GM19328 (cell line): ENCODE measurements at regions not wholly inside any gene's neighbourhood (a gene's known extent, or its start where the extent isn't known, plus 50 kb on each side); places are given as distances from the start of the nearest gene placed in this dataset.
"Not testable (repeated sequence)": the region's sequence is repeated elsewhere in the genome, so short reads cannot be mapped to it uniquely, and the experiment has no call there.

Experiments
- ATAC-seq: cut with Tn5 transposase; IDR thresholded peaks from one replicate; pipeline ENCODE4 v1.9.1; 2021; ENCODE audit warnings: mild to moderate bottlenecking, moderate library complexity; ENCODE audit not compliant: unreplicated experiment

DNA sequence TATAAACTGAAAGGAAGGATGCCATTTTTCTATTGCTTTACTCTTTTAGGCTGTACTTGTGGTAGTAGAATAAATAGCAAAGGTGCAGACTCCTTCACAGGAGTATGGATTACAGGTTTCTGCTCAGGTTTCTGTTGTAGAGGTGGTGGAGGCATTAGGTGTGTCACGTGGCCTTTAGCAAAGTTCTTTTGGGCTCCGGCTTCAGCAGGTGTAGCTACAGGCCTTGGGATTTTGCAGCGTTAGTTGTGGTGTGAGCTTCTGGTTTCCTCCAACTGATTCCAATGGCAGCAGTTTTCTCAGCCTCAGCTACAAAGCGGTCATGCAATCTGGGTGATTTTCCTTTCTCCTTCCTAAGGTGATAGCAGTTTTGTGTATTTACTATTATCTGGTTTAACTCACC lies 255.8 kb upstream of the GK2 start:
- no peak for ATAC-seq

DNA sequence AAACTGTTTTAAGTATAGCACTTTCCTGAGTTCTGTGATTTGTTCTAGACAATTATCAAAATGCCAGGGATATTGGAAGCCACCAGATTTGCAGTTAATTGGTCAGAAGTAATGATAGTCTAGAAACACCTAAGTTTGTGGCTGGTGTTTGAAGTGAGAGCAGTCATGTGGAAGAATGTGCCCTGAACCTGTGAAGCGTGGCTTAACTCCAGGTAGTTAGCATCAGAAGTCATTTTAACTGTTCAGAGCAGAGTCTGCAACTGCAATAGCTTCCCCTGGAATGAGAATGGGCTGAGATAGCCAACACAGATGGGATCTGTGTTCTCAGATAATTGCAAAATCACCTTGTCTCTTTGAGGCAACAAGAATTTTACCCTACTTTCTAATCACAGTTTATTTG lies 255.1 kb upstream of the GK2 start:
- no peak for ATAC-seq

DNA sequence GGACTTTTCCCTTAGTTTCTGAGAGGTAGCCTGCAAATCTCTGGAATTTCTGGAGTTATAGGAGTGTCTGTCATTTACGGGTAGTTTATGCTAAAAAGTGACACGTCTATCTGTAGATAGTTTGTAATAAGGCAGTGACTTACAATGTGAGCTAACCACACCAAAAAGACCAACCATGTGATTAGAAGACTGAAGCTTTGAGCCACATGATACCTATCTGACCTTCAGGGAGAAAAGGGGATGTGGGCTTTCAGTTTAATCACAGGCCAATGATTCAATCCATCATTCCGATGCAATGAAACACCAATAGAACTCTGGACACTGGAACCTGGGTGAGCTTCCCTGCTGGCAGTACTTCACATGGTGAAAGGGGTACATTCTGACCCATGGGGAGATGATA lies 254.6 kb upstream of the GK2 start:
- no peak for ATAC-seq

DNA sequence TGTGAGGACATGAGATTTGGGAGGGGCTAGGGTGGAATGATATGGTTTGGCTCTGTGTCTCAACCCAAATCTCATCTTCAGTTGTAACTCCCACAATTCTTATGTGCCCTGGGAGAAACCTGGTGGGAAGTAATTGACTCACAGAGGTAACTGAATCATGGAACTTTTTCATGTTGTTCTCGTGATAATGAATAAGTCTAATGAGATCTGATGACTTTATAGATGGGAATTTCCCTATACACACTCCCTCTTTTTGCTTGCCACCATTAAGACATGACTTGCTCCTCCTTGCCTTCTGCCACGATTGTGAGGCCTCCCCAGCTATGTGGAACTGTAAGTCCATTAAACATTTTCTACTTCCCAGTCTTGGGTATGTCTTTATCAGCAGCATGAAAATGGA lies 253.2 kb upstream of the GK2 start:
- ATAC-seq: no peak

DNA sequence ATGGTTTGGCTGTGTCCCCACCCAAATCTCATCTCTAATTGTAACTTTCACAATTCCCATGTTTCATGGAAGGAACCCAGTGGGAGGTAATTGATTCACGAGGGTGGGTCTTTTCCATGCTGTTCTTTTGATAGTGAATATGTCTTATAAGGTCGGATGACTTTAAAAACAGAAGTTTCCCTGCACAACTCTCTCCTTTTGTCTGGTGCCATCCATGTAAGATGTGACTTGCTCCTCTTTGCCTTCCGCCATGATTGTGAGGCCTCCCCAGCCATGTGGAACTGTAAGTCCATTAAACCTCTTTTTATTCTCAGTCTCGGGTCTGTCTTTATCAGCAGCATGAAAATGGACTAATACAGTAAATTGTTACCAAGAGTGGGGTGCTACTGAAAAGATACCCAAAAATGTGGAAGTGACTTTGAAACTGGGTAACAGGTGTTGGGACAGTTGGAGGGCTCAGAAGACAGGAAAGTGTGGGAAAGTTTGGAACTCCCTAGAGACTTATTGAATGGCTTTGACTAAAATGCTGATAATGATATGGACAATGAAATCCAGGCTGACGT lies 251.4 kb upstream of the GK2 start:
- ATAC-seq: not testable (repeated sequence)

DNA sequence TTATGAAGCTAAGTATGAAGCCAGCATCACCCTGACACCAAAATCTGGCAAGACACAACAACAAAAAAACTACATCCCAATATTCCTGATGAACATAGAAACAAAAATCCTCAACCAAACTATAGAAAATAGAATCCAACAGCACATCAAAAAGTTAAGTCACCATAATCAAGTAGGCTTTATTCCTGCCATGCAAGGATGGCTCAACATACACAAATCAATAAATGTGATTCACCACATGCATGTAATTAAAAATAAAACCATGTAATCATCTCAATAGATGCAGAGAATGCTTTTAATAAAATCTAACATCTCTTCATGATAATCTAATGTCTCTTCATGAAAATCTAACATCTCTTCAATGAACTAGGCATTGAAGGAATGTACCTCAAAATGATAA lies 249.4 kb upstream of the GK2 start:
- ATAC-seq: no peak

DNA sequence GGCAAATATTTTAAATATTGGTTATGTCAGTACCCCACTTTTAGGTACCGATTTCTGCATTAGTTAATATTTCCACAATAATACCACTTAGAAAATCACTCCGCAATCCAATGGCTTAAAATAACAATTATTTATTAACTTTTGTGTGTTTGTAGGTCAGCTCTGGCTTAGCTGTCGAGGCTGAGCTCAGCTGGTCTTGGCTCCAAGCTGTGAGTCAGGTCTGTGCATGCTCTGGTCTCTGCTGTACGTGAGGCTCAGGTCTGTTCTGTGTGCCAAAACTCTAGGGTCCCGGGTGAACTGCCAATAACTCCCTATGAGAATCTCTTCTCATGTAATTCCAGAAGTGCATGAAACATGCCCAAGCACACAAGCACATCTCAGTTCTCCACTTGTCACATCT lies 245.8 kb upstream of the GK2 start:
- no peak for ATAC-seq

DNA sequence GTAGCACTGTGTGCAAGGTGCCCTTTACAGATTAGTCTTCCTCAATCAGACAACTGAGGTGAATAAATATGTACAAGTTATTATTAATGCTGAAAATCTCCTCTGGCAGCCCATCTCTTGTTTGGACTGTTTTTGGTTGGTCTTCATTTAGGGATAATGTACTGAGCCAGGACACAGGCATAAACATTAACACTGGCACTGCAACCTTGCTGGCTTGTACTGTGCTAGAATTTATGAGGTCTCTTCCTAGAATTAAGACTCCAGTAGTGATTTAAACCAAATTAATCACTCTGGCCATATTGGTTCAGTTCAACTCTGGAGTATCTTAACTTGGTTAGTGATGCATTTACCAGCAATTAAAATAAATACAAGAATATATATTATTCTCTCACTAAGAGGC lies 244.7 kb upstream of the GK2 start:
- no peak for ATAC-seq

DNA sequence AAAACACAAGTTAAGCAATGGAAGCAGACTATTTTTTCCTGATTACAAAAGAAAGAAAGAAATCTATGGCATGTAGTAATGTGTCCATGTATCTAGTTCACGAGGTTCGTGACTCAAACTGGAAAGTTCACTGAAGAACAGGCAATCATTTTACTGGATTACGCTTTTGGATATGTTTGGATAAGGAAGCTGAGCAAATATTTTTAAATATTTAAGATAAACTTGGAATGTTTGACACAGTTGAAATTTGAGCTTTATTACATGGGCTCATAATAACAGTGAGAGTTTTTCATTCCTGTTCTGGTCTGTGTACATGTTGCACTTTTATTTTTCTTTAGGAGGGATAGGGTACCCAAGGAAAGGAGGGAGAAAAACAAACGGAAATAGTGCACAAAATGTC lies 244.2 kb upstream of the GK2 start:
- ATAC-seq: no peak

DNA sequence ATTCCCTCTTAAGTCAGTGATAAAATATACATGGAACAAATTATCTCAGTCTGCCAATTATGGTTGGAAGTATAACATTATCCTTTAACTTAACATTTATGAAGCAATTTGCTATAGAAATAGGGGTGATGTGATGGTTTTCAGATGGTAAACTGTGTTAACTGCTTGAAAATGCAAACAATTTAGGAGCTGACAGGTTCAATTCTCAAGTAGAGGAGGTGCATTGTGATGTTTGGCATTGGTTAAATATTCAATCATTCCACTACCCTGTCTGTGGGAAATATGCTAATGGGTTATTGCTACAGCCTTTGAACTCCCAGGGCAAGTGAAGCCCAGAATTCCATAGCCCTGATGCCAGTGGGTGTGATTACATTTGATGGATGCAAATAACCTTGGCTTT lies 243.4 kb upstream of the GK2 start:
- no peak for ATAC-seq

DNA sequence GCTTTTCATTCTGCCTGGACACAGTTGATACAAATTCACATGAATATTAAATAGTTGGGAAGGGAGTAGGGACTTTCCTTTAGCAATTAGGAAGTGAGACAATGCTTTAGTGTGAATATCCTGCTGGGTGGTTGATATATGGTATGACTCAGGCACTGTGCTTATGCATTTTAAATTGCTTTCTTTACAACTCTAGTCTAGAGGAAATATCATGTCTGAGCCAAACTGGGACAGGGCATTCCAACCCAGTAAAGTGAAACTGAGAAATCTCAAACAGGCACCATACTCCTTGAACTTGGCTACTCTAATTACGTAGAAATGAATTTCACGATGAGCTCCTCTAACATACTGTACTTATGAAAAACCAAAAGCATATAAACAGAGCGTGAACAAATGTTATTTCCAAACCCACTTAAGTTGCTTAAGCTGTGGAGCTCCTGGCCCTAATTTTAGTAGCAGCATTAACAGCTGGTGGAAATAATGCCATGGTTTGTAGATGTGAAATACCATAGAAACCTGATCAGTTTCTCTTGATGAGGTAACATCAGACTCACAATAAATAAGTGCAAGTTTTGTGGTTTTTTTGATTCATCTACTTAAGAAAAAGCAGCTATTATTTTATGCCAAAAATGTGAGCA lies 242.9 kb upstream of the GK2 start:
- no peak for ATAC-seq

DNA sequence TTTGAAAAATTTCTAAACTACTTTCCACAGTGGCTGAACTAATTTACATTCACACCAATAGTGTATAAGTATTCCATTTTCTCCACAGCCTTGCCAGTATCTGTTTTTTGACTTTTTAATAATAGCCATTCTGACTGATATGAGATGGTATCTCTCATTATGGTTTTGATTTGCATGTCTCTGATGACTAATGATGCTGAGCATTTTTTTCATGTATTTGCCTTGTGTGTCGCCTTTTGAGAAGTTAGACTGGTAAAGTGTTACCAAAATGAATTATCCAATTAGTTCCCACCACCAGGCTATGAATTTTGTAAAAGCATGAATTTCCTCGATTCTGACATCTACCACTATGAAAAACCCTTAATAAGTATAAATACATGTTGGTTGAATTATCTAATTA lies 242.2 kb upstream of the GK2 start:
- ATAC-seq: no peak

DNA sequence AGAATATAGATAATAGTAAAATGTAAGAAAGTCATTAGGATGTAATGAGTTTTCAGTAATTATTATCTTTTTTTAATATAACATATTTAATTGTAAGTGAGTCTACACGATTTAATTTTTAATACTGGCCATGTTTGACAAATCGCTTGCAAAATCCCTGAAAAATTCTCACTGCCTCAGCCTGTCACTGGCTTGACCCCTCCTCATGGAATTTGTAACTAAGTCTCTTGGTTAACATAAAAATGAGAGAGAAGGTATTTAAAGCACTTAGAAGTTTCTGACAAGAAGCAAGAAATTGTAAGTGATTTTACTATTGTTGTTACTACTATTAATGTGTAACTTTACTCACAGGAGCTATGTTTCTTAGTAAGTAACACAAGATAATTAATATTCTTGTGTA lies 237.9 kb upstream of the GK2 start:
- ATAC-seq: no peak

DNA sequence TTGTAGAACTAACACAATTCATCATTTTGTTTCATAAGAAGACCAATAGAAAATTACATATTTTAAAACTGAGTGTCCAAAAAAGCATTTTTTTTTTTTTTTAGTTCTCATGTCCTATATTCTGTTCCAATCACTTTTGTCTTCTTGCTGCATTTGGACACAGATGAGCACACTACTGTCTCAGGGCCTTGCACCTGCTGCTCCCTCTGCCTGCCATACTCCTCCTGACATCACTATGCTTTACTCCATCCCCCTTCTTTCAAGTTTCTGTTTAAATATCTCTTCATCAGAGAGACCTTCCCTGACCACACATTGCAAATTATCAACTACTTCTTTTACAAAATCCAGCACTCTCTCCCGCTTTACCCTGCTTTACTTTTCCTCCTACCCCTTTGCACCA lies 230.7 kb upstream of the GK2 start:
- ATAC-seq: no peak

DNA sequence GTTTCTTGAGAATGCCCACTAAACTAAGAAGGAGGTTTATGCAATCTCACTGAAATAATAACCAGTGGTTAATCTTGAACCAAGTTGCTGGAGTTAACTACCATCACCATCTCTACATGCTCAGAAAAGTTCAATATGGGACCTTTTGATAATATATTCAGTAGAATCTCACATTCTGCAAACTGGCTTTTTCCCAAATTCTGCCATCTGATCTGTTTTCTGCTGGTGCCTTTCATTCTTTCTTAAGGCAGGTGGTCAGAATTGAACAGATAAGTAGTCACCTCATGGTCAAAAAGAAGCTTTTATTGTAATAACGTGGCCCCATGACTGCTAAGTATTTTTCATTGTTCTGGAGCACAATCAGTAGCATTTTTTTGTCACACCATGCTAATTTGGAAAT lies 229.0 kb upstream of the GK2 start:
- ATAC-seq: no peak

DNA sequence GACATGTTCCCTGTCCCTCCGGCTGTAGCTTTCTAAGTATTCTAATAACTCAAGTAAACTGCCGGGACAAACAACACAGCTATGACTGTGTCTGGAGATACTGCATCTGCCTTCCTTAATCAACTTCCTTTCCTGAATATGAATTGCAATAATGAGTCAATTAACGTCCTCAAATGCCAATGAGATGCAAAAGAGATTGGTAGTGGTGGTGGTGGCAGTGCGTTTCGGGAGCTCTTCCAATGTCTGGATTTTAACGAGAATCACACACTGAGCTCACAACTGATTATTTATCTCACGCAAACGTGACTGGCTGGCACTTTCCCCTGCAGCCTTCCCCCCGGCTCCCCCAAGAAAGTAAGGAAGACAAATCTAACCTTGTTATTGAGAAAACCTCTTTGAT lies 226.1 kb upstream of the GK2 start:
- ATAC-seq: no peak

DNA sequence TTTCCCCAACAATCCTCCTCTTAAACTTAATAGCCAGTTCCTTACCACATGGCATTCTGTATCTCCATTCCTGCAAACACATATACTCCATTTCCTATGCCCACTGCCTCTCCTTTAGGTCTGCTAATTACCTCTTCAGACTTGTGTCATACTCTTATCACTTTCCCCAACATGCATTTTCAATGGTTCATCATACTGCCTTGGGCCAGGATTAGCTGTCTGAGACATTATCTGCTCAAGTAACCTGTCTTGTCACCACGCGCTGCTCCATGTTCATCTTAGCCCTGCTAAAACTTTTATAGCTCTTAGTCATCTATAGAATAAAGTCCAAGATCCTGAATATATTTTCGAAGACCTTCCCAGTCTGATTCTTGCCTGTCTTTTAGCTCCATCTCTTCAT lies 224.1 kb upstream of the GK2 start:
- no peak for ATAC-seq

DNA sequence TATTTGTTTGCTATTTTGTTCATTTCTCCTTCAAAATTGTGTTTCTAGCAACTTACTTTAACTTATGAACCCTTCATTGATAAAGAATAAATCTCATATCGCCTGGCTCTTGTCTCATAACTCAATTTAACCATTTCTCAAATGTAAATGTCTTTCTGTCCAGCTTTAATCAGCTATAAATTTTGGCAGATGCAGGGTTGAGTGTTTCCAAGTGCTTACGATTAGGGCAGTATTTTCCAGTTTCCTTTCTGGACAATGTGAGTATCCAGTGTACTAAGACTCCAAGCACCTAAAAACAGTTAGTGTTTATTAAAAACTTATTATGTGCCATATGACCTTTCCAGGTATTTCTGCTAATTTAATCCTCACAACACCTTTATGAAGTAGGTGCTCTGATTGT lies 218.6 kb upstream of the GK2 start:
- no peak for ATAC-seq

DNA sequence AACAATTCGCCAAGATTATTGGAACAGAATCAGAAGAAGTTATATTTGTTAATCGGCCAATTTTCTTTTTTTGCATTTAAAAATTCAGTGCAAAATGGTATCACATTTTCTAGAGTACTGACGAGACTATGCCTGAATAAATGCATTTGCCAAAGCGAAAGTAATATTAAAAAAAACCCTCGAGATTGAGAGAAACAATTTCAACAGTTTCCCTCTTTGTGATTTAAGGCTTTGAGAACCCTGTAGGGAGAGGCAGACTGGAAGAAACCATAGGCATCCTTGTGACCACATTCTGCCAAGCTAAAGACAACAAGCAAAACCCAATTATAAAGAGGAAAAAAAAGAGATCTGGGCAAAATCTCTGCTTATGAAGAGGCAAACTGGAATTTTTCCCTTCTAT lies 218.1 kb upstream of the GK2 start:
- ATAC-seq: no peak

DNA sequence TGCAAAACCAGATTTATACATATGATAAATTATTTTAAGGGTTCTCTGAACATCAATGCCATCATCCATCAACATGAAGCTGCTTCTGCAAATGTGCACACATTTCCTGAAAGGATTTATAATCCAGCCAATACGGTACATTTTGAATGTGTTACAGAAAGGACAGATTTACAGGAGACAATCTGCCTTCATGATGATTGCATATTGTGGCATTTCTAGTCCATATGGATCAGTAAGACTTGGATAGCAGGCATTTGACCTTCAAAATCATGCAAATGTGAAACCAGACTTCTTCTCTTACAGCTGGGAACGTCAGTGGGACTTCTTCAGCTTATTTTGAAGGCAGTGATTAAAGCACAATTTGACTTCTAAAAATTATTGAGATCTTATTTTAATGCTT lies 217.3 kb upstream of the GK2 start:
- ATAC-seq: no peak

DNA sequence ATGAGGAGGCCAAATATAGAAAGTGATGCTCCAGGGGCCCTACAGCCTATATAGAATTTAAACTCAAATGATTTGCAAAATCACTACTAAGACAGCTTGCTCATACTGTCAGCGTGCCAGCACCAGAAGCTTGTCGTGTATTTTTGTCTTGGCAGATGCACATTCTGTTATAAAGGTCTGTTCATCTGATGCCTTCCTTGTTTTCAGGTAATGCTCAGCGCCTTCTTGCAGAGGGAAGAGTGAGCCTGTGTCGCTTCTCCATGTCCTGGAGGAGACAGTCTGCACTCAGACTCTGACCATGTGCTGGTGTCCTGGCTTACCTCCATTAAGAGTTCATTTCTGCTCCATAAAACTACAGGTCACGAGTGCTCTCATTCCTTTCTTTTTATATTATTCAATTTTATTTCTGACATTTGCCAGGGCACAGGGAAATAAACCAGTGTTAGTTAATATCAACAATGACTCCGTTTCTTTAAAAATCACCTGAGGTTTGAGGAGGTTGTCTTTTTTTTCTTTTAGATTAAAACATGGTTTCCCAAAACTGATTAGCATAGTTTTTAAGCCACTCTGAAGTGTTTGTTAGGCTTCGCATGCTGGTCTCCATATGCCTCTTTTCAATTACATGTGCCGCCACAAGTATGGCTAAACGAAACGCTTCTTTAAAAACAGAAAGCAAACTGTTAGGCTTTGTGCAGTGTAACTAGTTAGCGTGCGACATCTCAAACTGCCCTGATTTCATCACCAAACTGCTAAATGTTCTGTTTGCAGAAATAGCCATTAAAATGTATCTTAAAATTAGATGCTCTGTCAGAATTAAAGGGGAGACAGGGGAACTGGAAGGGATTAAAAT lies 215.2 kb upstream of the GK2 start:
- ATAC-seq: no peak

DNA sequence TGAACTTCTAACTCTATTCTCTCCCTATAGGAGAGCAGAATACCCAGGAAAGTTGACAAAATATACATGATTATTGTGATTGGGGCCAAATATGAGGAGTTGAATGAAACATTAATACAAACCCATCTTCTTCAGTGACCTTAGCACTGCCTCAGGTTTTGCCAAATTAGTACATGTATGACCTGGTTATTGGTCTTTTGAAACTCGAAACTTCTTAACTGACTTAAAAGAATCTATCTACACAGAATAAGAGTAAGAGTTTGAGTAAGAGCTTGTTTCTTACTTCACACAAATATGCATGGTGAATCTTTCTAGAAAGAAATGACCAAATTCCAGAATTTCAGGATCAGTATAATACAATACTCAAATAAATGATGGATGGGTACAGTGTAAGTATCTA lies 213.0 kb upstream of the GK2 start:
- no peak for ATAC-seq

DNA sequence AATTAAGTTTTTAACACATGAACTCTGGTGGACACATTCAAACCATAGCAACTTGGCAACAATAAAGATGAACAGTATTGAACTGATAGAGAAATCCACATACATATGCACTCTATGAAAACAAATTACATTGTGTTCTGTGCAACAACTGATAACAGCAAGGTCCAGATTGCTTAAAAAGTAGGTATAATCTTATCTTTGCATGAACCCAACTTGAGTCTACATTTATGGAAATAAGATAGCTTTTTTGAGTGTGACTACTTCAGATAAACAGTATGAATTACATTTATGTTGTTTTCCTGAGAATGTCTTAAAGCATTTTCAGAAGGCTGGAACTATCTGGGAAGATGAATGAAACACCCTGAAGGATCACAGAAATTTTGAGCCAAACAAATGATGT lies 212.6 kb upstream of the GK2 start:
- no peak for ATAC-seq
